OCI-LY1 (cell line): ENCODE measurements at regions not wholly inside any gene's neighbourhood (a gene's known extent, or its start where the extent isn't known, plus 50 kb on each side); places are given as distances from the start of the nearest gene placed in this dataset.

Experiments used
- CTCF ChIP-seq: fragments of 200-600 bp; sonication (generic), shearing (Covaris generic); IDR thresholded peaks from 2 replicates; pipeline ENCODE4 v1.5.1; 2017; ENCODE audit warnings: mild to moderate bottlenecking, antibody characterized with exemption, low read length, moderate library complexity, mixed read lengths
- EZH2 ChIP-seq: fragments of 200-600 bp; sonication (generic), shearing (Covaris generic); IDR thresholded peaks from 2 replicates; pipeline ENCODE4 v1.8.0; 2017; ENCODE audit warnings: borderline replicate concordance, mixed run types, mild to moderate bottlenecking, antibody characterized with exemption, low read length, moderate library complexity, mixed read lengths

DNA sequence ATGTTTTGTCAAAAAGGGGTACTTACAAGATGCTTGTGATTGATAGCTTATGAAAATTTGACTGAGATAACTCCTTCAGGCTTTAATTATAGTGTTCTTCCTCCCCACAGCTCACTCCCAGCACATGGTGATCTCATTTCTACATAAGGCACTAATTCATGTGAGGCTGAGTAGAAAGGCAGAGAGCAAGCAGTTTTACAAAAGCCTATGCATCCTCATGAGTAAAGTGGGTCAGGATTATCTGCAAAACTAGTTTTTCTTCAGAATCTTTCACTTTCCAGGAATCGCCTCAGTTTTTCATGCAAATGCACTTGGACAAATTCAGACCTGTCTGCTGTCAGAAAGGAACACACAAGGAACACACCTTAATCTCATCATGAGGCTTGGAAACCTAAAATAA lies 92.1 kb upstream of the FBN2 start:
- TF ChIP-seq CTCF (no peak), EZH2 (no peak)
